Bronchial epithelial cell (primary cell): ENCODE measurements at regions not wholly inside any gene's neighbourhood (a gene's known extent, or its start where the extent isn't known, plus 50 kb on each side); places are given as distances from the start of the nearest gene placed in this dataset.
A peak's percentile ranks its signal among the peaks of the same experiment; 100 is the strongest.

Experiments used
- DNase-seq: peaks from one replicate; pipeline ENCODE4 v3.0.0-alpha.2; 2010; ENCODE audit warnings: low read depth
- FAIRE-seq: peaks from 2 replicates; lab custom pipeline; 2011; peaks lifted over from hg19 to GRCh38; lab: Jason Lieb, UNC
- H3K27me3 ChIP-seq: 2 replicates; pipeline ENCODE4 v1.5.1; 2011; ENCODE audit warnings: low read length; ENCODE audit not compliant: control insufficient read depth, insufficient read depth
- H3K36me3 ChIP-seq: 2 replicates; pipeline ENCODE4 v1.5.1; 2011; ENCODE audit warnings: low read length; ENCODE audit not compliant: control insufficient read depth, insufficient read depth
- H3K4me3 ChIP-seq: 2 replicates; pipeline ENCODE4 v1.5.1; 2011; ENCODE audit warnings: mild to moderate bottlenecking, low read depth, low read length, control low read depth
- CTCF ChIP-seq: IDR thresholded peaks from 2 replicates; pipeline ENCODE4 v1.5.1; 2011; ENCODE audit warnings: mild to moderate bottlenecking, moderate library complexity, low read length, control low read depth, inconsistent platforms; ENCODE audit not compliant: insufficient read depth, severe bottlenecking

DNA sequence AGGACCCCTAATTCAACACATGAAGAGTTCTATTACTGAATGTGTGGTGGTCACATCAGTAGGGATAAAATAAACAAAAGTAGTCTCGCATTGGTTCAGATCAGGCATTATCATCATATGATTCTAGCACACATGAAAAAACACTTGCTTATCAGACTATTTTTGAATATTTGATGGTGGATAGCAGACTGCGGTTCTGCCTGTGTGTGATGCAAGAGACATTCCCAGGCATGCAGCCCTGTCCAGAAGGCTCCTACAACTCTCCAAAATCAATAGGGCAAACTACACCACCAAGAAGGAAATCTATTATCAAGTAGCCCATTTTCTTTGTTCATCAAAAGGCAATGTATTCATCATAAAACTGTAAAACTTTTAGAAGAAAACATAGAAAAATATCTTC, 304.7 kb downstream of the DUSP10 start:
- TF ChIP-seq CTCF, result no peak
- FAIRE-seq, result no peak
- Histone ChIP-seq H3K27me3 (no peaks in the 10 kb centered on the region), H3K36me3 (no peaks in the 10 kb centered on the region), H3K4me3 (no peak overlapping the region)
- DNase-seq, result no peak

DNA sequence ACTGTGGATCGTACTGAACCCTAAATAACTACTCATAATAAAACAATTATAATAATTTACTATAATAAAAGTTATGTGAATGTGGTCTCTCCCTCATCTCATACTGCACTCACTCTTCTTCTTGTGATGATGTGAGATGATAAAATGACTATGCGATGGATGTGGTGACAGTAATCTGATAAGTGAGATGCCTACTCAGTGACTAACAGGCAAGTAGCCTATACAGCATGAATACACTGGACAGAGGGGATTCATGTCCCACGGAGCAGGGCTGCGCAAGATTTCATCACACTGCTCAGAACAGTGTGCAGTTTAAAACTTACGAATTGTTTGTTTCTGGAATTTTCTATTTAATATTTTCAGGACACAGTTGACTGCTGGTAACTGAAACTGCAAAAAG, 304.0 kb downstream of the DUSP10 start:
- Histone ChIP-seq H3K27me3 (no peaks in the 10 kb centered on the region), H3K36me3 (no peaks in the 10 kb centered on the region), H3K4me3 (no peak overlapping the region)
- no peak for FAIRE-seq
- no peak for DNase-seq
- no peak for TF ChIP-seq CTCF

GRCh38 chr1:221439008-221439746, 302.7 kb downstream of the DUSP10 start:
- Histone ChIP-seq H3K36me3 (no peaks in the 10 kb centered on the region), H3K4me3 (no peak overlapping the region), H3K27me3 (no peaks in the 10 kb centered on the region)
- peak; percentile 98 for DNase-seq
- peak; percentile 86 for FAIRE-seq
- TF ChIP-seq CTCF, result no peak

DNA sequence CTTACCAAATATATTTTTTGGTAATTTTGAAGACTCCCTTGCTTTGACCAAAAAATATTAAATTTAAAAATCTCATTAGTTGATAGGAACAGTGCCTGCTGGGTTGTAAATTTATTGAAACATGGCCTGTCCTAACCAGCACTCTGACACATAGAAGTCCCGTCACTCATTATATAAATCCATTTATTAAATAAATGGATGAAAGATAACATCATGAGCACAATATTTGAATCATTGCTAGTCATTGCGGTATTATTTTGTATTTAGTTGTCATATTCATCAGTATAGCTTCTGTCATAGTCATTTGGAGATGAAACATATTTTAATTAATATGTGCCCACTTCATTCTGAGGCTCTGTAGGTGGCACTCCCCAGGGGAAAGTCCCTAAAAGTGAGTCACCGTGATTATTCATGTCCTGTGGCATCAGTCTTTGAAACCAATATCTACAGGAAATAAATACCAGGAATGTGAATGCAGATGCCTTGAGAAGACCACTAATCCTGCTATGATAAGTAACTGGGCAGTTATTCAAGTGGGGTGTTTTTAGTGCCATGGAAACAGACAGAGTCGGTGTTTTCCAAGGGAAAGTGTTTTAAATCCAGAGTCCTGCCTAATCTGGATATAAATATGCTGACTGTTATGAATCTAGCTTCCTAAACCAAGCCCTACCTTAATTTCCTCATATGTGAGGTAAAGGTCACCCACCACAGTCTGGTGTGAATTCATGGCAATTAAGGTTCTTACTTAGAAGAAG, 302.0 kb downstream of the DUSP10 start:
- H3K4me3 ChIP-seq, result no peak overlapping the region
- TF ChIP-seq CTCF, result no peak
- FAIRE-seq, result no peak

DNA sequence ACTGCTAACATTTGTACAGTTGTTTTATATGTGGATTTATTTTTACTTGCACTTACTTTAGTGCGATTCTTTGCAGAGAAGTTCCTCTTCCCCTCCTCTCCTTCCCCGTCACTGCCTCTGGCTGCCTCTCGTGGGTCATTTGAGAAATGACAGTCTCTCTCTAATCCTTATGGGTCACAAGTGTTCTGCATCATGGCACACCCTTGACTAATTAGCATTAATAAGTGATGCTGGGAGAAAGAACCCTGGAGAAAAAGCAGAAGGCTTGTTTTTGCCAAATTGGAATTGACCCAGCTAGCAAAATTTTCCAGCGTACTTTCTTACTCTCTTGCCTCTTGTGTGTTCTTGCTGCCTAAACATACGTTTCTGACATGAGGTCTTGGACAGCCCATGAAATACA, 301.2 kb downstream of the DUSP10 start:
- no peak overlapping the region for H3K4me3 ChIP-seq
- DNase-seq (peak; percentile 53), FAIRE-seq (no peak)
- no peak for TF ChIP-seq CTCF
- no peaks in the 10 kb centered on the region for H3K27me3 ChIP-seq
- no peaks in the 10 kb centered on the region for H3K36me3 ChIP-seq

More for the DNA sequence above, 302.0 kb downstream of the DUSP10 start:
- peak; percentile 100 for DNase-seq
- H3K27me3 ChIP-seq, result no peaks in the 10 kb centered on the region
- no peaks in the 10 kb centered on the region for H3K36me3 ChIP-seq
